ENCODE measurements at regions not wholly inside any gene's neighbourhood (a gene's known extent, or its start where the extent isn't known, plus 50 kb on each side); places are given as distances from the start of the nearest gene placed in this dataset.

DNA sequence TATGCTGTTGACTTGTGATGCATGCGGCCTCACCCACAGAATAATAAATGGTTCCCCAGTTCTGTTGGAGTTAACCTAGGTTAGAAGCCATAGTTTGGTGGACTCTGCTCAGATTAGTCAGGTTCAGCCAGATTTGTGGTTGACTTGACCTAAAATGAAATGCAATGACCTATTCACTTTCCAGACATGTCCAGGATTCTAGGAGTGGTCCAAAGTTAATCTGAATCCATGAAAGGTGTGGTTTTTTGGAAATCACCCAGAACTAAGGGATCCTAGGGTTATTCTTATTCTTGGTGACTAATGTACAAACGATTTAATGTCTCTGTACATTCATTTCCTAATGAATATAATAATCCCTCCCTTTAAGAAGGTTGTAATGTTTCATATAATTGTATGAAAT is 88.9 kb upstream of the RBBP8 start:
- H3K36me3 Mint-ChIP-seq (ENCODE audit: low read depth) = no peaks in the 10 kb centered on the region
- H3K27ac Mint-ChIP-seq = no peak overlapping the region
- H3K9me3 Mint-ChIP-seq = no peaks in the 10 kb centered on the region
- no peak for DNase-seq
- H3K27me3 Mint-ChIP-seq = peaks cover 12% of the 10 kb centered on the region
- H3K4me1 Mint-ChIP-seq (ENCODE audit: low read depth) = peaks cover 3% of the 10 kb centered on the region
- H3K4me3 Mint-ChIP-seq = no peak overlapping the region

GRCh38 chr18:22844628-22845027 is 88.5 kb upstream of the RBBP8 start:
- H3K36me3 Mint-ChIP-seq (ENCODE audit: low read depth) = no peaks in the 10 kb centered on the region

DNA sequence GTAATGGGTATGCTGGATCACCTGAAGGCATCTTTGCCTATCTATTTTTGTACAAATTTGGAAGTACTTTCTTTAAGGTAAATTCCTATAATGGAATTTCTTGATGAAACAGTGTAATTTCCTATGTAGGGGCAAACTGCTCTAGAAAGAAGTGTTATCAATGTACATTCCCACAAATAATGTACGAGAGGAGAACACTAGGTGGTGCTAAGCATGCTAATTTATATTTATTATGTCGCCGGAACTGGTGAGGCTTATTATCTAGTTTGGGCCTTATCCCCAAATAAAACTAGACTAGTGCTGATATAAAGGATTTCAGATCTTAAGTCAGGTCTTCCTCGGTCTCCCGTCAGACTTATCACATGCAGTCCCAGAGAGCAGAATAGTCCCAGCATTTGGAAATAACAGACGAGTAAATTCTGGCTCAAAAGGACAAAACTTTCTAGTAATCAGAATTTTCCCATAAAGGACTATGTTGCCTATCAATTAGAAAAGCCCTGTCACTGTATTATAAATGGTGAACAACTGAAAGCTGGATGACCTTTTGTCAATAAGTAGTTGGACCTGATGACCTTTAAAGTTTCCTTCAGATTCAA is 86.9 kb upstream of the RBBP8 start:
- Mint-ChIP-seq H3K9me3 (no peaks in the 10 kb centered on the region), H3K27me3 (peaks cover 13% of the 10 kb centered on the region), H3K4me1 (ENCODE audit: low read depth) (peaks cover 3% of the 10 kb centered on the region), H3K27ac (no peak overlapping the region), H3K4me3 (no peak overlapping the region), H3K36me3 (ENCODE audit: low read depth) (no peaks in the 10 kb centered on the region)
- no peak for DNase-seq

More at GRCh38 chr18:22844628-22845027, 88.5 kb upstream of the RBBP8 start:
- no peak overlapping the region for H3K27ac Mint-ChIP-seq
- H3K9me3 Mint-ChIP-seq = no peaks in the 10 kb centered on the region
- H3K27me3 Mint-ChIP-seq = peaks cover 13% of the 10 kb centered on the region
- H3K4me1 Mint-ChIP-seq (ENCODE audit: low read depth) = peaks cover 3% of the 10 kb centered on the region
- no peak overlapping the region for H3K4me3 Mint-ChIP-seq
- no peak for DNase-seq

- no peak overlapping the region for H3K27ac Mint-ChIP-seq
- H3K4me1 Mint-ChIP-seq (ENCODE audit: low read depth) = peaks cover 3% of the 10 kb centered on the region
- H3K9me3 Mint-ChIP-seq = no peaks in the 10 kb centered on the region
- no peaks in the 10 kb centered on the region for H3K36me3 Mint-ChIP-seq (ENCODE audit: low read depth)
- H3K4me3 Mint-ChIP-seq = no peak overlapping the region
- peaks cover 15% of the 10 kb centered on the region for H3K27me3 Mint-ChIP-seq
- no peak for DNase-seq
Observed at GRCh38 chr18:22846697-22847096, 86.4 kb upstream of the RBBP8 start.

GRCh38 chr18:22847392-22847791 is 85.7 kb upstream of the RBBP8 start:
- no peak for DNase-seq
- Mint-ChIP-seq H3K4me3 (no peak overlapping the region), H3K27me3 (peaks cover 11% of the 10 kb centered on the region), H3K9me3 (no peaks in the 10 kb centered on the region), H3K27ac (no peak overlapping the region), H3K36me3 (ENCODE audit: low read depth) (no peaks in the 10 kb centered on the region), H3K4me1 (ENCODE audit: low read depth) (peaks cover 3% of the 10 kb centered on the region)

DNA sequence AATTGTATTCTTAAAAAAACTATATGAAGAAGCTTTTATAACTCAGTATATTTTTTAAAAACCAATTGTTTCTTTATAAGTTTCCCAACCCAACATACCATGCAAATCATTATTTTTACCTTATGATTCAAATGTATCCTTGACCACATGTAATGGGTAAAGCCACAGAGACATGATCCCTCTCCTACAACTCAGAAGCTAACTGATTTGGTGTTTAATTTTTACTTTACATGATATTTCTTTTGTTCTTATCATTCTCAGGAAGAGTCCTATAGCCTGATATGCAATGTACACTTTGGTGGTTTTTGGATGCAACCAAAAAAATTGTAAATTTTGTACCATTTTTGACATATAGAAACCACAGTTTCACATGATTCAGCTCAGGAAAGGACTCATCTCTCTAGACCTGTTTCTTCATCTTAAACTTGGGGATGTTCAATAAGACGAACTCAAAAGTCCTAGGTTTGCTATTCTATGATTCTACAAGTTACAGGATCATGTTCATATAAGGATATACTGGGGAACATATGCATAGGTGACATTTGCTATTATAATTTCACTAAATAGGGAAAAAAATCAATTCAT is 85.2 kb upstream of the RBBP8 start:
- peaks cover 3% of the 10 kb centered on the region for H3K4me1 Mint-ChIP-seq (ENCODE audit: low read depth)
- H3K9me3 Mint-ChIP-seq = no peaks in the 10 kb centered on the region
- H3K4me3 Mint-ChIP-seq = no peak overlapping the region
- DNase-seq = no peak
- H3K27ac Mint-ChIP-seq = no peak overlapping the region
- no peaks in the 10 kb centered on the region for H3K36me3 Mint-ChIP-seq (ENCODE audit: low read depth)
- H3K27me3 Mint-ChIP-seq = peaks cover 11% of the 10 kb centered on the region

DNA sequence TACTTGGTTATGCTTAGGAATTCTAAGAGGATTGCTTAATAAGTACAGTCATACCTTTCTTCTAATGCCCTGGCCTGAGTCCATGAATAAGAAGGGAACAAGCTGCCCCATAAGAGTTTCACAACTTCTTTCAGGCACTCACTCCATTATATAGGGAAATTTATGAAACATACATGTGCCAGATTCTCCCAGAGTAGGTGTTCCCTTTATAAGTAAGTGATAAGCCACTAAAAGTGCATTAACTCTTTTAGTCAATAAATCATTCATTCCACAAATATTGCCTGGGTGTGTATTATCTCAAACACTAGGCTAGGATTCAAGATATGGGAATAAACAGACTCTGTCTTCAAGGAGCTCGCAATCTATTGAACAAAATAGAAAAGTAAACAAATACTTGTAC is 84.5 kb upstream of the RBBP8 start:
- Mint-ChIP-seq H3K36me3 (ENCODE audit: low read depth) (no peaks in the 10 kb centered on the region), H3K4me3 (no peak overlapping the region), H3K9me3 (no peaks in the 10 kb centered on the region), H3K4me1 (ENCODE audit: low read depth) (peaks cover 3% of the 10 kb centered on the region), H3K27ac (no peak overlapping the region), H3K27me3 (peaks cover 12% of the 10 kb centered on the region)
- no peak for DNase-seq

DNA sequence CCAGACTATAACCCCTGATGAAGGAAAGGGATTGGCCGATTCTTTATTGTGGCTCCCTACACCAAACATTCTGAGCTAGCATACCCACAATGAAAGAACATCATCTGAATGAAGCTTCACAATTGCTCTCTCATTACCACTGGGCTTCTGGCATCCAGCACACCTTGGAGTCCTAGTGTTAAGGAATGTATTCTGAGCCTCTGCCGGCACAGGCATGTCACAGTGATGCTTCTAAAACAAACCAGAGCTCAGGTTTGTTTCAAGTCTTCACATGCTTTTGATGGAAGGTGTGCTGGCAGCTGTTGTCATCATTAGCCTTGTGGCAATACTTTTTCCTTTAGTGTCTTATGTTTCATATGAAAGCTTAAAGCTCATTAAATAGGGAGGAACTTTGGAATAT is 76.3 kb upstream of the RBBP8 start:
- no peak overlapping the region for H3K4me3 Mint-ChIP-seq
- peaks cover 55% of the 10 kb centered on the region for H3K27me3 Mint-ChIP-seq
- DNase-seq = no peak
- no peaks in the 10 kb centered on the region for H3K4me1 Mint-ChIP-seq (ENCODE audit: low read depth)
- no peaks in the 10 kb centered on the region for H3K36me3 Mint-ChIP-seq (ENCODE audit: low read depth)
- no peaks in the 10 kb centered on the region for H3K9me3 Mint-ChIP-seq
- no peak overlapping the region for H3K27ac Mint-ChIP-seq

- no peaks in the 10 kb centered on the region for H3K36me3 Mint-ChIP-seq (ENCODE audit: low read depth)
- no peak overlapping the region for H3K4me3 Mint-ChIP-seq
- H3K9me3 Mint-ChIP-seq = no peaks in the 10 kb centered on the region
- no peaks in the 10 kb centered on the region for H3K4me1 Mint-ChIP-seq (ENCODE audit: low read depth)
- no peak overlapping the region for H3K27ac Mint-ChIP-seq
- peaks cover 61% of the 10 kb centered on the region for H3K27me3 Mint-ChIP-seq
- DNase-seq = no peak
Observed at GRCh38 chr18:22858121-22858520, 75.0 kb upstream of the RBBP8 start.

DNA sequence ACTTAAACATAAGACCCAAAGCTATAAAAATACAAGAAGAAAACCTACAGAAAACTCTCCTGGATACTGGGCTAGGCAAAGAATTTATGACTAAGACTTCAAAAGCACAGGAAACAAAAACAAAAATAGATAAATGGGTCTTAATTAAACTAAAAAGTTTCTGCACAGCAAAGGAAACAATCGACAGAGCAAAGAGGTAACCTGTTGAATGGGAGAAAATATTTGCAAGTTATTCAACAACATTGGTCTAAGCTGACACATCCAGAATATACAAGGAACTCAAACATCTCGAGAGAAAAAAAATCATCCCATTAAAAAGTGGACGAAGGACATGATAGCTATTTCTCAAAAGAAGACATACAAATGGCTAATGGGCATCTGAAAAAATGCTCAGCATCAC is 72.3 kb upstream of the RBBP8 start:
- no peak for DNase-seq
- Mint-ChIP-seq H3K27me3 (peaks cover 64% of the 10 kb centered on the region), H3K4me3 (no peak overlapping the region), H3K9me3 (no peaks in the 10 kb centered on the region), H3K36me3 (ENCODE audit: low read depth) (no peaks in the 10 kb centered on the region), H3K4me1 (ENCODE audit: low read depth) (peaks cover 5% of the 10 kb centered on the region), H3K27ac (no peak overlapping the region)

GRCh38 chr18:22865354-22866116 is 67.6 kb upstream of the RBBP8 start:
- Mint-ChIP-seq H3K36me3 (ENCODE audit: low read depth) (no peaks in the 10 kb centered on the region), H3K4me1 (ENCODE audit: low read depth) (peaks cover 5% of the 10 kb centered on the region), H3K4me3 (no peak overlapping the region), H3K27me3 (peaks cover 48% of the 10 kb centered on the region), H3K27ac (no peak overlapping the region), H3K9me3 (no peaks in the 10 kb centered on the region)
- DNase-seq = no peak

DNA sequence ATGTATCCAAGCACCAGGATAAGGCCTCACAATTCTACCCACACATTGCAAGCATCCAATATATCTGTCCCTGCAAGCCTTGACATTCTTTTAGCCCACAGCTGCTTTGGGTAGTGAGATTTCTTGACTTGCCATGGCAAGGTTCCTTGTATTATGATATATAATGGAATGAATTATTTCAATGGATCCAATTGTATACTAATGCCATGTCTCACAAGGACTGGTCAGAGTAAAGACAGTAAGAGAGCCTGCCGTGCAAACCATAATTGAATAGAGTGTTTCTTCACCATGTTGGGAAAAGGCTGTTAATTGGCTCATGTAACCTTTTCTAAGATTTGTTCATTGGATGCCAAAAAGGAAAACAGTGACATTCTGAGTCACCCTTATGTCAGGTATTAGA is 64.3 kb upstream of the RBBP8 start:
- Mint-ChIP-seq H3K36me3 (ENCODE audit: low read depth) (no peaks in the 10 kb centered on the region), H3K4me3 (no peak overlapping the region), H3K27me3 (peaks cover 30% of the 10 kb centered on the region), H3K9me3 (no peaks in the 10 kb centered on the region), H3K27ac (no peak overlapping the region), H3K4me1 (ENCODE audit: low read depth) (peaks cover 13% of the 10 kb centered on the region)
- no peak for DNase-seq

DNA sequence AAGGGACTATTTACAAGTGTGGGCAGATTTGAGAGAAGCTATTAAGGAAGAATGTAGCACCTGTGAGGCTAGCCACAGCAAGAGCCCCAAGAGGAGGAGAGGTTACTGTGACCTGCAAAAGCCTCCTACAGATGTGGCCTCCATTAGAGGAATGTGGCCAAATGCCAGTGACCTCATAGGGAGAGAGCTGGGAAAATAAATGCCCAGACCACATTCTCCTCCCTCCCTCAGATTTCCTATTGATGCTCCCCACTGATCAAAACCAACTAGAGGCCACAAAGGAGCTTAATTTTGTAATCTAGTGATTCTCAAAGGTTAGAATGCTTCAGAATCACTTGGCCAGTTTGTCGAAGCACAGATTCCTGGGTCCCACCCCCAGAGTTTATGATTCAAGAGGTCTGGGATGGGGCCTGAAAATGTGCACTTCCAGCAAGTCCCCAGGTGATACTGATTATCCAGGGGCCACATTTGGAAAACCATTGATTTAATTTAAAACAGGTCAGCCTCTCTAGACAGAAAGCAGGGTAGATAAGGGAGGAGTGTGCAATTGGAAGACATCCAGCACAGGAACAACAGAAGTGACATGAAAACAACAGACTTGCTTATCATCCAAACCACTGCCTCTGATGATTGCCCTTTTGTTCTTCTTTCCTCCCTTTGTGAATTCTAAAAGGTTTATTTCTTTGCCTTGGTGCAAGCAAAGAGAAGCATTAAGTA is 61.2 kb upstream of the RBBP8 start:
- Mint-ChIP-seq H3K27me3 (peaks cover 9% of the 10 kb centered on the region), H3K4me3 (no peak overlapping the region), H3K36me3 (ENCODE audit: low read depth) (no peaks in the 10 kb centered on the region), H3K27ac (no peak overlapping the region), H3K4me1 (ENCODE audit: low read depth) (peaks cover 8% of the 10 kb centered on the region), H3K9me3 (no peaks in the 10 kb centered on the region)
- DNase-seq = no peak

GRCh38 chr18:22872900-22873537 is 60.1 kb upstream of the RBBP8 start:
- no peaks in the 10 kb centered on the region for H3K9me3 Mint-ChIP-seq
- H3K27me3 Mint-ChIP-seq = peaks cover 6% of the 10 kb centered on the region
- no peak overlapping the region for H3K4me3 Mint-ChIP-seq
- no peak for DNase-seq
- H3K36me3 Mint-ChIP-seq (ENCODE audit: low read depth) = no peaks in the 10 kb centered on the region
- peaks cover 8% of the 10 kb centered on the region for H3K4me1 Mint-ChIP-seq (ENCODE audit: low read depth)
- no peak overlapping the region for H3K27ac Mint-ChIP-seq

All from activated T-cell treated with anti-CD3 and anti-CD28 coated beads, Interleukin-2, amount 50 U/mL, for 24 hours (primary cell).